Adipocyte (in vitro differentiated cells): ENCODE measurements at regions not wholly inside any gene's neighbourhood (a gene's known extent, or its start where the extent isn't known, plus 50 kb on each side); places are given as distances from the start of the nearest gene placed in this dataset.
A peak's percentile ranks its signal among the peaks of the same experiment; 100 is the strongest.

Experiments
- DNase-seq: peaks from one replicate; pipeline ENCODE4 v3.0.0-alpha.2; 2015; ENCODE audit warnings: low read depth
- H3K27me3 ChIP-seq: replicated peaks from 2 replicates; pipeline ENCODE4 v1.7.0; 2013; ENCODE audit warnings: mild to moderate bottlenecking, low read length, moderate library complexity; ENCODE audit not compliant: control insufficient read depth, insufficient read depth
- H3K36me3 ChIP-seq: 2 replicates; pipeline ENCODE4 v1.7.0; 2013; ENCODE audit warnings: low read length, mild to moderate bottlenecking, moderate library complexity; ENCODE audit not compliant: control insufficient read depth, insufficient read depth, severe bottlenecking
- H3K4me1 ChIP-seq: 2 replicates; pipeline ENCODE4 v1.7.0; 2013; ENCODE audit warnings: mild to moderate bottlenecking, low read length, moderate library complexity; ENCODE audit not compliant: control insufficient read depth, insufficient read depth
- H3K4me3 ChIP-seq: 2 replicates; pipeline ENCODE4 v1.7.0; 2013; ENCODE audit warnings: mild to moderate bottlenecking, low read length, moderate library complexity
- H3K9ac ChIP-seq: 2 replicates; pipeline ENCODE4 v1.7.0; 2013; ENCODE audit warnings: mild to moderate bottlenecking, low read length, moderate library complexity
- H3K9me3 ChIP-seq: 2 replicates; pipeline ENCODE4 v1.7.0; 2013; ENCODE audit warnings: mild to moderate bottlenecking, low read length, moderate library complexity; ENCODE audit not compliant: control insufficient read depth

DNA sequence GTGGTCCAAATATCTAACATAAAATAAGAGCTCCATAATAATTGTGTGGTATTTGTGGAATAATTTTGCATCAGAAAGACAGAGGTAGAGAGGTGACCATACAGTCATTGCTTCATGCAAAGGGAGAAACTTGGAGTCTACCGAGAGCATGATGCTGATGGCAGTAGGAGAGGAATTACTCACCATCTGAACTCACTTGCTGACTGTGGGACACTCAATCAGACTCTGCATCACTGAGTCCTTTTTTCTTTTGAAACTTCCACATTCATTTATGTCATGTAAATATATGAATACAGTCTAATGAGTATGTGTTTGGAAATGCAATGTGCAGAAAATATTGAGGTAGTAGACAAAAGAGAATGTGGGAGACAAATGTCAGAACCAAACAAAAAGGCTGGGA lies 933.8 kb downstream of the REEP3 start:
- H3K4me3 ChIP-seq: no peak overlapping the region
- no peaks in the 10 kb centered on the region for H3K36me3 ChIP-seq
- no peaks in the 10 kb centered on the region for H3K27me3 ChIP-seq
- DNase-seq: no peak
- H3K4me1 ChIP-seq: no peaks in the 10 kb centered on the region
- H3K9ac ChIP-seq: no peak overlapping the region
- peaks cover 11% of the 10 kb centered on the region for H3K9me3 ChIP-seq

DNA sequence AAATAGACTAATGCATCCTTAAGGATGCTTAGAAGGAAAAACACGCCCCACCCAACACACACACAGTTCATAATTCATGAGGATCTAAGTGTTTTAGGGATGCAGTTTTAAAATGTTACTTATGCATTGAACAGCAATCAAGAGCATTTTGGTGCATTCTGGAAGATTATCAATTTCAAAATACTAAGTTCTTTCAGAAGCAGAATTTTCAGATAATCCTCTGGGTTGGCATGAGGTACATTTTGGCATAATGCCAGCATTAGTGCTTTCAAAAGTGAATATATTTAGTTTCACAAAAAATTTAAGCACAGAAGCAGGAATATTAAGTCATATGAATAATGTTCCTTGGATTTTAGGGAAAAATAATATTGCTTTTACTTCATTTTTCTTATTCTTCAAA lies 937.1 kb downstream of the REEP3 start:
- Histone ChIP-seq H3K4me1 (no peaks in the 10 kb centered on the region), H3K9me3 (peaks cover 10% of the 10 kb centered on the region), H3K36me3 (no peaks in the 10 kb centered on the region), H3K9ac (no peak overlapping the region), H3K4me3 (no peak overlapping the region), H3K27me3 (no peaks in the 10 kb centered on the region)
- DNase-seq: peak; percentile 1

DNA sequence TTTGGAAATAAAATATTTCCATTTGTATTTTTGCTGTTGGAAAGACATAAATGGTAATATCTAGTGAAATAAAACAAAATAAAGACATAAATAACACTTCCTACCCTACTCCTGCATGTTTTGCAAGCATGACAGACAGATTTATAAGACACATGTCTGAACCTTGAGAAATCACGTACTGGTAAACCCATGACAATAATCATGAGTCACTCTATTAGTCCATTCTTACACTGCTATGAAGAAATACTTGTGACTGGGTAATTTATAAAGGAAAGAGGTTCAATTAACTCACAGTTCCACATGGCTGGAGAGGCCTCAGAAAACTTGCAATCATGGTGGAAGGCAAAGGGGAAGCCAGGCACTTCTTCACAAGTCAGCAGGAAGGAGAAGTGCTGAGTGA lies 942.2 kb downstream of the REEP3 start:
- Histone ChIP-seq H3K4me3 (no peak overlapping the region), H3K27me3 (no peaks in the 10 kb centered on the region), H3K9ac (no peak overlapping the region), H3K9me3 (peaks cover 12% of the 10 kb centered on the region), H3K36me3 (no peaks in the 10 kb centered on the region), H3K4me1 (peaks cover 8% of the 10 kb centered on the region)
- no peak for DNase-seq

DNA sequence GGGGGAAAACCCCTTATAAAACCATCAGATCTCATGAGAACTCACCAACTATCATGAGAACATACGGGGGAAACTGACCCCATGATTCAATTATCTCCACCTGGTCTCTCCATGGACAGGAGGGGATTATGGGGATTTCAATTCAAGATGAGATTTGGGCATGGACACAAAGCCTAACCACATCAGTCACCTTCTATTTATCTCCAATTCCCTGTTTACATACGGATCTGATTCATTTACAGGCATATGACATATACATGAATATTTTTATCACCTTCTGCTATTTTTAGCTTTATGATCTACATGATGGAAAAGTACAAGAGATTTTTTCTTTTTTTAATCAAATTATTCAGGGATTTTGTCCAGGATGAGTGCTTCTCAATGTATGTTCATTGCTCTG lies 944.5 kb downstream of the REEP3 start:
- Histone ChIP-seq H3K4me1 (peaks cover 8% of the 10 kb centered on the region), H3K9ac (no peak overlapping the region), H3K9me3 (peaks cover 15% of the 10 kb centered on the region), H3K36me3 (no peaks in the 10 kb centered on the region), H3K27me3 (no peaks in the 10 kb centered on the region), H3K4me3 (no peak overlapping the region)
- no peak for DNase-seq

DNA sequence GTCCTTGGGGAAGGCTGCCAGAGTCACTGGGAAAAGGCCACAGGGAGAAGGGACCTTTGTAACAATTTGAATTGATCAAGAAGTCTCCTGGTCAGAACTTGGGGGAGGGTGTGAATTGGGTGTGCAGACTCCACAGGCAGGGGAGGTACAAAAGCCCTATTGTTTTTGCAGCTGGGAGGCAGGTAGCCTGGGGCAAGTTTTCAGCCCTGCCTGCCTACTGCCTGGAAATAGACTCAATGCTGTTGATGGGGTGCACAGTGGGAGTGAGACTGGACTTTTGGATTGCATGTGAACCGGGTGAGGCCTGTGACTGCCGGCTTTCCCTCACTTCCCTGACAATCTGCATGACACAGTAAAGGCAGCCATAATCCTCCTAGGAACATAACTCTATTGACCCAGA lies 947.0 kb downstream of the REEP3 start:
- Histone ChIP-seq H3K27me3 (no peaks in the 10 kb centered on the region), H3K36me3 (no peaks in the 10 kb centered on the region), H3K4me1 (peaks cover 8% of the 10 kb centered on the region), H3K9ac (no peak overlapping the region), H3K9me3 (peaks cover 22% of the 10 kb centered on the region), H3K4me3 (no peak overlapping the region)
- no peak for DNase-seq

DNA sequence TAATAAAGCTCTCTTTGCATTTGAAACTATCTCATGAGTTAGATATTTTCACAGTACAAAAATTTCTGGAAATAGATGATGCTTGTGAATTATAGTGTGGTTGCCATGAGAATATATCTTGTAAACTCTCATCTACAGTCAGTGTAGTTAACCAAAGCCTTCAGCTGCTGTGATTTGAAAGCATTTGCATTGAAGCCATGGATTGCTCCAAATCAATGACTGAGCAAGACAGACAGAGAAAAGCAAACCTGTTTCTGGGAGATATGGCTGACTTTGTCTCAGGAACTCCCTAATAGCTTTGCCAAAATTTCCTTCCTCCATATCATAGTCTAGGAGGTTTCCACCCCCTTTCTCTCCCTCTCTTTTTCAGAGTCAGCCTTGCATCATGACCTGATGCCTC lies 955.3 kb downstream of the REEP3 start:
- Histone ChIP-seq H3K27me3 (no peaks in the 10 kb centered on the region), H3K4me3 (no peak overlapping the region), H3K9ac (no peak overlapping the region), H3K4me1 (no peaks in the 10 kb centered on the region), H3K36me3 (no peaks in the 10 kb centered on the region), H3K9me3 (peaks cover 9% of the 10 kb centered on the region)
- no peak for DNase-seq

DNA sequence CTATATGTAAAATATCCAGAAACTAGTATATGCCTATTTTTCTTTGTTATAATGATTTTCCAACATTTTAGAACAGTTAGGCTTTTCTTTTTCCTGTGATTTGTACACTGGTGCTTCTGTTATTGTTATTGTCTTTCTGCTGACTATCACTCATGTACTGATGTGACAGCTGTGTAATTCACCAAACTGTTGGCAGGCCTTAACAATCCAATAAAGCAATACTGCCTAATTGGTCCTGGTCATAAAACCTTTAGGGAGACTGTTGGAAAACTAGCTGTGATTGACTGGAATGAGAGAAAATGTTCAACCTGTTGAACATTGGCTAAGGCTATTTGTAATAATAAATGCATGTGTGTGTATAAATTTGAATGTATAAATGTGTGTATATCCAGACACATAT lies 956.6 kb downstream of the REEP3 start:
- no peaks in the 10 kb centered on the region for H3K27me3 ChIP-seq
- H3K9ac ChIP-seq: no peak overlapping the region
- H3K4me3 ChIP-seq: no peak overlapping the region
- H3K4me1 ChIP-seq: no peaks in the 10 kb centered on the region
- H3K9me3 ChIP-seq: peaks cover 6% of the 10 kb centered on the region
- no peaks in the 10 kb centered on the region for H3K36me3 ChIP-seq
- DNase-seq: no peak

DNA sequence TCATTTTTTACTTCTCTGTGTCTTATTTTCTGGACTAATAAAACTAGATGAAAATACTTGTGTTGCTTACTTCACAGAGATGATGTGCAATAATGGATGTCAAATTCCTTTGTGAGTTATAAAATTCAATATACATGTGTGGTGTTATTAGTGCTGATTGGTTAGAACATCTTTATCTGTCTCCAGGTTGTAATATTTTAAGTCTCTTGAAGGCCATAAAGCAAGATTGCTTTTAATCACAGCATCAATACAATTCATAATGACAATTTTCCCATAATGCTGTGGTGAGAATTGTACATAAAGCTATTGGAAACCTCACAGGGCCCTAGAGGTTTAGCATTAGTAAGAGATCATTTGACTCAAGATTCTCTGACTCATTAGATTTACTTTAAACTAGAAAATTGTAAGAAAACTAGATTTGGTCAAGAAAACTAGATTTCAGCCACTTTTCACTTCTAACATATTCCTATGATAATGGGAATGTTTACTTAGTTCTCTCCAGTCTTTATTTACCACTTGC lies 963.7 kb downstream of the REEP3 start:
- no peak overlapping the region for H3K9ac ChIP-seq
- peaks cover 22% of the 10 kb centered on the region for H3K4me1 ChIP-seq
- H3K27me3 ChIP-seq: no peaks in the 10 kb centered on the region
- H3K36me3 ChIP-seq: no peaks in the 10 kb centered on the region
- H3K9me3 ChIP-seq: no peaks in the 10 kb centered on the region
- no peak overlapping the region for H3K4me3 ChIP-seq
- DNase-seq: no peak

DNA sequence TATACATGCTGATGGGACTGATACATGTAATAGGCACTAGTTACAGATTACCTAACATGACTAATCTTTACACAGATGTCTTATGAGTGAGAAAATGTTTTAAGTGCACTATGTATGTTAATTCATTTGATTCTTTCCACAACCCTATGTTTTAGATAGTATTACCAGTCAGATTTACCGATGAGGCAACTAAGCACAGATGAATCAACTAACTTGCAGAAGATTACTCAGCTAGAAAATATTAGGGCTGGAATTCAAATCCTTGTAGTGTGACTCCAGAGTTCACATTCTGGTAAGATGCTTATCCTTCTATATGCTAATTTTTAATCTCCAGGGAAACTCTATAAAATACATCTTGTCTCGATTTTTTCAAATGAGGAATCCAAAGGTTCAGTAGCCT lies 964.9 kb downstream of the REEP3 start:
- Histone ChIP-seq H3K36me3 (no peaks in the 10 kb centered on the region), H3K27me3 (no peaks in the 10 kb centered on the region), H3K4me1 (peaks cover 22% of the 10 kb centered on the region), H3K9me3 (no peaks in the 10 kb centered on the region), H3K9ac (no peak overlapping the region), H3K4me3 (no peak overlapping the region)
- DNase-seq: peak; percentile 65

DNA sequence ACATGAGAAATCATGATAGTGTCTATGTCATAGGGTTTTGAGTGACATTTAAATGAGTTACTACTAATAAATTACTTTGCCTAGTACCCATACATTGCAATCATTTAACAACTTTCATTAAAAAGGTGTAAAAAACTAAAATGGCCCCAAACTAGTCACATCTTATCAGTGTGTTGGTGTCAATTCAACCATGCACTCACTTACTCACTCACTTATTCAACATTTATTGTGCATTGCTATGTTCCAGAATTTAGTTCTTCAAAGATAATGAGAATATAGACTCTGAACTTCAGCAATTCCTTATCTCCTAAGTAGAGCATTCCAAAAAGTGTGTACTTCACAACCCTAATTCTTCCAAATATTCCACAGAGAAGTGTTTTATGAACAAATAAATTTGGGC lies 965.7 kb downstream of the REEP3 start:
- no peak for DNase-seq
- H3K4me1 ChIP-seq: peaks cover 22% of the 10 kb centered on the region
- H3K9me3 ChIP-seq: no peaks in the 10 kb centered on the region
- no peak overlapping the region for H3K4me3 ChIP-seq
- H3K36me3 ChIP-seq: no peaks in the 10 kb centered on the region
- H3K9ac ChIP-seq: no peak overlapping the region
- no peaks in the 10 kb centered on the region for H3K27me3 ChIP-seq

DNA sequence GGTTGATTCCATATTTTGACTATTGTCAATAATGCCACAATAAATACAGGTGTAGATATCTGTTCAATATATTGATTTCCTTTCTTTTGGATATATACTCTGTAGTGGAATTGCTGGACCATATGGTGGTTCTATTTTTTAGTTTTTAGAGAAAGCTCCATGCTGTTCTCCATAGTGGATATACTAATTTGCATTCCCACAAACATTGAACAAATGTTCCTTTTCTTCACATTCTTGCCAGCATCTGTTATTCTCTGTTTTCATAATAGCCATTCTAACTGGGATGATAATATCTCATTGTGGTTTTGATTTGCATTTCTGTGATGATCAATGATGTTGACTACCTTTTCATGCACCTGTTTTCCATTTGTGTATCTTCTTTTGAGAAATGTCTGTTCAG lies 973.7 kb downstream of the REEP3 start:
- Histone ChIP-seq H3K9ac (no peak overlapping the region), H3K4me1 (no peaks in the 10 kb centered on the region), H3K27me3 (no peaks in the 10 kb centered on the region), H3K36me3 (no peaks in the 10 kb centered on the region), H3K9me3 (peaks cover 8% of the 10 kb centered on the region), H3K4me3 (no peak overlapping the region)
- no peak for DNase-seq

DNA sequence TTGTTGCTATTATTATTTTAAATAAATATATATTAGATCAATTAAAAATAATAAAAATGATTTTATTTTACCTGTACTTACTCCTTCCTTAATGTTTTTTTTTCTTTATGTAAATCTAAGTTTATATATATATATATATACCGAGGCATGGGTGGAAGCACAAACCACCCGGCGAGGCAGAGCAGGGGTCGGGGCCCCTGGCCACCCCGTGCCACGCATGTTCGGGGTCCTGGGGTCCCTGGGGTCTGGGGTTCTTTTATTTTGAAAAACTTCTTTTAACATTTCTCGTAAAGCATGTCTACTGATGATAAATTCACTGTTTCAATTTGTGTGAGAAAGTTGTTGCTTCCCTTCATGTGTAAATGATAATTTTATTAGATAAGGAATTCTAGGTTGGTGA lies 976.1 kb downstream of the REEP3 start:
- Histone ChIP-seq H3K9ac (no peak overlapping the region), H3K4me3 (no peak overlapping the region), H3K4me1 (no peaks in the 10 kb centered on the region), H3K36me3 (no peaks in the 10 kb centered on the region), H3K27me3 (no peaks in the 10 kb centered on the region), H3K9me3 (peaks cover 8% of the 10 kb centered on the region)
- DNase-seq: no peak
